ENCODE measurements at regions not wholly inside any gene's neighbourhood (a gene's known extent, or its start where the extent isn't known, plus 50 kb on each side); places are given as distances from the start of the nearest gene placed in this dataset.

- H3K36me3 ChIP-seq = no peaks in the 10 kb centered on the region
- intact Hi-C loops (cut with DNase I) = no loop called here
- H3K4me3 ChIP-seq = no peak overlapping the region
- no peaks in the 10 kb centered on the region for H3K4me1 ChIP-seq
- TF ChIP-seq, protein P1, sequence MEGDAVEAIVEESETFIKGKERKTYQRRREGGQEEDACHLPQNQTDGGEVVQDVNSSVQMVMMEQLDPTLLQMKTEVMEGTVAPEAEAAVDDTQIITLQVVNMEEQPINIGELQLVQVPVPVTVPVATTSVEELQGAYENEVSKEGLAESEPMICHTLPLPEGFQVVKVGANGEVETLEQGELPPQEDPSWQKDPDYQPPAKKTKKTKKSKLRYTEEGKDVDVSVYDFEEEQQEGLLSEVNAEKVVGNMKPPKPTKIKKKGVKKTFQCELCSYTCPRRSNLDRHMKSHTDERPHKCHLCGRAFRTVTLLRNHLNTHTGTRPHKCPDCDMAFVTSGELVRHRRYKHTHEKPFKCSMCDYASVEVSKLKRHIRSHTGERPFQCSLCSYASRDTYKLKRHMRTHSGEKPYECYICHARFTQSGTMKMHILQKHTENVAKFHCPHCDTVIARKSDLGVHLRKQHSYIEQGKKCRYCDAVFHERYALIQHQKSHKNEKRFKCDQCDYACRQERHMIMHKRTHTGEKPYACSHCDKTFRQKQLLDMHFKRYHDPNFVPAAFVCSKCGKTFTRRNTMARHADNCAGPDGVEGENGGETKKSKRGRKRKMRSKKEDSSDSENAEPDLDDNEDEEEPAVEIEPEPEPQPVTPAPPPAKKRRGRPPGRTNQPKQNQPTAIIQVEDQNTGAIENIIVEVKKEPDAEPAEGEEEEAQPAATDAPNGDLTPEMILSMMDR (IDR thresholded peaks at IDR 0.05) = no peak
- no peaks in the 10 kb centered on the region for H3K9me3 ChIP-seq
- no peak overlapping the region for H3K9ac ChIP-seq (ENCODE audit: low read depth in 2 of 2, low read length in 2 of 2)
- H3K27me3 ChIP-seq = no peaks in the 10 kb centered on the region
- H3K27ac ChIP-seq = no peak overlapping the region
- no peak for DNase-seq
Measured at GRCh38 chr5:44641820-44642219, 166.9 kb upstream of the MRPS30 start.

GRCh38 chr5:44640945-44641456, 167.7 kb upstream of the MRPS30 start:
- no peaks in the 10 kb centered on the region for H3K36me3 ChIP-seq
- no peak overlapping the region for H3K4me3 ChIP-seq
- DNase-seq = no peak
- no peak overlapping the region for H3K9ac ChIP-seq (ENCODE audit: low read depth in 2 of 2, low read length in 2 of 2)
- no peak overlapping the region for H3K27ac ChIP-seq
- no peaks in the 10 kb centered on the region for H3K4me1 ChIP-seq
- H3K27me3 ChIP-seq = no peaks in the 10 kb centered on the region
- no peaks in the 10 kb centered on the region for H3K9me3 ChIP-seq
- TF ChIP-seq, protein P1 (IDR thresholded peaks at IDR 0.05) = no peak
- intact Hi-C loops (cut with DNase I) = no loop called here

- Histone ChIP-seq H3K4me3 (no peak overlapping the region), H3K36me3 (no peaks in the 10 kb centered on the region), H3K9me3 (no peaks in the 10 kb centered on the region), H3K9ac (ENCODE audit: low read depth in 2 of 2, low read length in 2 of 2) (no peak overlapping the region), H3K27me3 (no peaks in the 10 kb centered on the region), H3K4me1 (no peaks in the 10 kb centered on the region), H3K27ac (no peak overlapping the region)
- no peak for DNase-seq
- intact Hi-C loops (cut with DNase I) = no loop called here
- TF ChIP-seq, protein P1 (IDR thresholded peaks at IDR 0.05) = no peak
Measured at GRCh38 chr5:44637916-44638869, 170.6 kb upstream of the MRPS30 start.

GRCh38 chr5:44632344-44632743, 176.4 kb upstream of the MRPS30 start:
- no peak for DNase-seq
- H3K36me3 ChIP-seq = no peaks in the 10 kb centered on the region
- H3K9ac ChIP-seq (ENCODE audit: low read depth in 2 of 2, low read length in 2 of 2) = no peak overlapping the region
- no peaks in the 10 kb centered on the region for H3K27me3 ChIP-seq
- H3K9me3 ChIP-seq = no peaks in the 10 kb centered on the region
- H3K4me1 ChIP-seq = no peaks in the 10 kb centered on the region
- no peak overlapping the region for H3K27ac ChIP-seq
- H3K4me3 ChIP-seq = no peak overlapping the region
- TF ChIP-seq, protein P1 (IDR thresholded peaks at IDR 0.05) = no peak
- intact Hi-C loops (cut with DNase I) = no loop called here

DNA sequence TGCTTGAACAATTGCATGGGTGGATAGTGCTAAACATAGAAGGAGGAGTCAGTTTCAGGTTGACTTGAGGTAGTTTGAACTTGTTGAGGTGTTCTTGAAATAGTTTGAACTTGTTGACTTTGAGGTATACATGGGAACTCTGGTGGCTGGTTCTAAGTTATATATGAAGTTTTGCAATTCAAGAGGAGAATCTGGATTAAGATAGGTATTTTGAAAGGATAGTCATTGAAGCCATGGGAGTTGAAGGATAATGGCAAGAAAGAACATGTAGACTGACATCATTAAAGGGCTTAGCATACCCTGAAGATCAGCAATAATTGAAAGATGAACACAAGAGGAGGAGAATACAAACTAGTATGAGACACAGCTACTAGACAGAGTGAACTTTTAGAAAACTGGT, 181.9 kb upstream of the MRPS30 start:
- intact Hi-C loops (cut with DNase I) = no loop called here
- Histone ChIP-seq H3K4me1 (no peaks in the 10 kb centered on the region), H3K27me3 (no peaks in the 10 kb centered on the region), H3K36me3 (no peaks in the 10 kb centered on the region), H3K27ac (no peak overlapping the region), H3K4me3 (no peak overlapping the region), H3K9ac (ENCODE audit: low read depth in 2 of 2, low read length in 2 of 2) (no peak overlapping the region), H3K9me3 (no peaks in the 10 kb centered on the region)
- no peak for DNase-seq
- TF ChIP-seq, protein P1 (IDR thresholded peaks at IDR 0.05) = no peak

Measured in colonic mucosa (tissue), 4 donors.